ENCODE measurements at regions not wholly inside any gene's neighbourhood (a gene's known extent, or its start where the extent isn't known, plus 50 kb on each side); places are given as distances from the start of the nearest gene placed in this dataset.

DNA sequence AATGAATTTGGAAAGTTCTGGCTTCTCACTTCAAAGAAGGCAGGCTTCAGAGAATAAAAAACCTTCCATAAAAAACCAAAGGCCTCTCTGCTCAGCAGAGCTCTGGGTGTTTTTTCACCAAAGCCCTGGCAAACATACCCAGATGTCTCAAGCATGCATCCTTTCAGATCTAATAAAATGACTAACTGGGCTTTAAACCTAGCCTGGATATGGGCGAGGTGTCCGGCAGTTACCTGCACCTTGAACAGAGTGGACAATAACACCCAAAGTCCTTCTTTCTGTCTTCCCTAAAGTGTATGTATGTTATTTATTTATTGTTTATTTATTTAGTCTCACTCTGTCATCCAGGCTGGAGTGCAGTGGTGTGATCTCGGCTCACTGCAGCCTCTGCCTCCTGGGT is 469.3 kb downstream of the XYLT1 start:
- no peak for TF ChIP-seq CTCF (IDR thresholded peaks at IDR 0.05 in 4 of 5, conservative IDR thresholded peaks at IDR 0.05 in 1 of 5)
- TF ChIP-seq POLR2A (IDR thresholded peaks at IDR 0.05): no peak

All from gastrocnemius medialis (tissue), 4 donors.